ENCODE measurements at regions not wholly inside any gene's neighbourhood (a gene's known extent, or its start where the extent isn't known, plus 50 kb on each side); places are given as distances from the start of the nearest gene placed in this dataset.

GRCh38 chr6:71459162-71459561 is 170.6 kb downstream of the OGFRL1 start:
- H3K4me3 ChIP-seq (ENCODE audit: low read depth, low read length) = no peak overlapping the region
- TF ChIP-seq, protein P1, sequence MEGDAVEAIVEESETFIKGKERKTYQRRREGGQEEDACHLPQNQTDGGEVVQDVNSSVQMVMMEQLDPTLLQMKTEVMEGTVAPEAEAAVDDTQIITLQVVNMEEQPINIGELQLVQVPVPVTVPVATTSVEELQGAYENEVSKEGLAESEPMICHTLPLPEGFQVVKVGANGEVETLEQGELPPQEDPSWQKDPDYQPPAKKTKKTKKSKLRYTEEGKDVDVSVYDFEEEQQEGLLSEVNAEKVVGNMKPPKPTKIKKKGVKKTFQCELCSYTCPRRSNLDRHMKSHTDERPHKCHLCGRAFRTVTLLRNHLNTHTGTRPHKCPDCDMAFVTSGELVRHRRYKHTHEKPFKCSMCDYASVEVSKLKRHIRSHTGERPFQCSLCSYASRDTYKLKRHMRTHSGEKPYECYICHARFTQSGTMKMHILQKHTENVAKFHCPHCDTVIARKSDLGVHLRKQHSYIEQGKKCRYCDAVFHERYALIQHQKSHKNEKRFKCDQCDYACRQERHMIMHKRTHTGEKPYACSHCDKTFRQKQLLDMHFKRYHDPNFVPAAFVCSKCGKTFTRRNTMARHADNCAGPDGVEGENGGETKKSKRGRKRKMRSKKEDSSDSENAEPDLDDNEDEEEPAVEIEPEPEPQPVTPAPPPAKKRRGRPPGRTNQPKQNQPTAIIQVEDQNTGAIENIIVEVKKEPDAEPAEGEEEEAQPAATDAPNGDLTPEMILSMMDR (IDR thresholded peaks at IDR 0.05; ENCODE audit: low read depth, low read length) = no peak
- TF ChIP-seq, protein P2, sequence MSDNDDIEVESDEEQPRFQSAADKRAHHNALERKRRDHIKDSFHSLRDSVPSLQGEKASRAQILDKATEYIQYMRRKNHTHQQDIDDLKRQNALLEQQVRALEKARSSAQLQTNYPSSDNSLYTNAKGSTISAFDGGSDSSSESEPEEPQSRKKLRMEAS (IDR thresholded peaks at IDR 0.05; ENCODE audit: low read depth, low read length) = no peak
- no peak for DNase-seq (ENCODE audit: low read depth)

GRCh38 chr6:71460933-71461332 is 172.3 kb downstream of the OGFRL1 start:
- no peak for TF ChIP-seq MYC (IDR thresholded peaks at IDR 0.05; ENCODE audit: low read depth, low read length)
- TF ChIP-seq, protein P1 (IDR thresholded peaks at IDR 0.05; ENCODE audit: low read depth, low read length) = no peak
- TF ChIP-seq POLR2A (IDR thresholded peaks at IDR 0.05; ENCODE audit: extremely low read depth, insufficient read length) = no peak
- TF ChIP-seq, protein P2 (IDR thresholded peaks at IDR 0.05; ENCODE audit: low read depth, low read length) = no peak
- no peak for DNase-seq (ENCODE audit: low read depth)
- no peak overlapping the region for H3K4me3 ChIP-seq (ENCODE audit: low read depth, low read length)

- DNase-seq (ENCODE audit: low read depth) = no peak
- H3K4me3 ChIP-seq (ENCODE audit: low read depth, low read length) = no peak overlapping the region
- TF ChIP-seq, protein P1 (IDR thresholded peaks at IDR 0.05; ENCODE audit: low read depth, low read length) = no peak
- TF ChIP-seq MYC (IDR thresholded peaks at IDR 0.05; ENCODE audit: low read depth, low read length) (no peak), POLR2A (IDR thresholded peaks at IDR 0.05; ENCODE audit: extremely low read depth, insufficient read length) (no peak)
- TF ChIP-seq, protein P2 (IDR thresholded peaks at IDR 0.05; ENCODE audit: low read depth, low read length) = no peak
Observed at GRCh38 chr6:71463061-71463460, 174.4 kb downstream of the OGFRL1 start.

DNA sequence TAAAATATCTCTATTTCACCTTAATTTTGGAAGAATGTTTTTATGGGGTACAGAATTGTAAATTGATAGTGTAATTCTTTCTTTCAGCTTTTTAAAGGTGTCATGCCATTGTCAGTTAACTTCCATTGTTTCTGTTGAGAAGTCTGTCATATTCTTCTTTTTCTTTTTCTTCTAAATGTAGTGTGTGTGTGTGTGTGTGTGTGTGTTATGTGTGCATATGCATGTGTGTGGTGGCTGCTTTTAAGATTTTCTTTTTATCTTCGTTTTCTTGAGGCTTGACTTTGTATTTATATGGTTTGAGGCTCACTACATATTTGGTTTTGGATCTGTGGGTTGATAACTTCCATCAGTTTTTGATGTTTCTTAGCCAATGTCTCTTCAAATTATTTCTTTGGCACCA is 176.5 kb downstream of the OGFRL1 start:
- no peak for DNase-seq (ENCODE audit: low read depth)
- TF ChIP-seq POLR2A (IDR thresholded peaks at IDR 0.05; ENCODE audit: extremely low read depth, insufficient read length) (no peak), MYC (IDR thresholded peaks at IDR 0.05; ENCODE audit: low read depth, low read length) (no peak)
- TF ChIP-seq, protein P2 (IDR thresholded peaks at IDR 0.05; ENCODE audit: low read depth, low read length) = no peak
- TF ChIP-seq, protein P1 (IDR thresholded peaks at IDR 0.05; ENCODE audit: low read depth, low read length) = no peak
- no peak overlapping the region for H3K4me3 ChIP-seq (ENCODE audit: low read depth, low read length)

- TF ChIP-seq, protein P1 (IDR thresholded peaks at IDR 0.05; ENCODE audit: low read depth, low read length) = no peak
- TF ChIP-seq, protein P2 (IDR thresholded peaks at IDR 0.05; ENCODE audit: low read depth, low read length) = no peak
- TF ChIP-seq POLR2A (IDR thresholded peaks at IDR 0.05; ENCODE audit: extremely low read depth, insufficient read length) = no peak
- DNase-seq (ENCODE audit: low read depth) = no peak
- H3K4me3 ChIP-seq (ENCODE audit: low read depth, low read length) = no peak overlapping the region
Observed at GRCh38 chr6:71466362-71466761, 177.8 kb downstream of the OGFRL1 start.

GRCh38 chr6:71468038-71468437 is 179.4 kb downstream of the OGFRL1 start:
- TF ChIP-seq MYC (IDR thresholded peaks at IDR 0.05; ENCODE audit: low read depth, low read length) (no peak), POLR2A (IDR thresholded peaks at IDR 0.05; ENCODE audit: extremely low read depth, insufficient read length) (no peak)
- TF ChIP-seq, protein P1 (IDR thresholded peaks at IDR 0.05; ENCODE audit: low read depth, low read length) = no peak
- TF ChIP-seq, protein P2 (IDR thresholded peaks at IDR 0.05; ENCODE audit: low read depth, low read length) = no peak
- no peak overlapping the region for H3K4me3 ChIP-seq (ENCODE audit: low read depth, low read length)
- no peak for DNase-seq (ENCODE audit: low read depth)
